Neuronal stem cell (in vitro differentiated cells): ENCODE measurements at regions not wholly inside any gene's neighbourhood (a gene's known extent, or its start where the extent isn't known, plus 50 kb on each side); places are given as distances from the start of the nearest gene placed in this dataset.

Experiments used
- DNase-seq: peaks from one replicate; pipeline ENCODE4 v3.0.0-alpha.2; 2013; ENCODE audit warnings: low spot score
- H2AFZ ChIP-seq: one replicate; pipeline ENCODE4 v1.6.1; 2013; ENCODE audit warnings: mild to moderate bottlenecking, low read length, inconsistent platforms
- H2AK5ac ChIP-seq: 2 replicates; pipeline ENCODE4 v1.6.1; 2013; ENCODE audit warnings: low read depth, mild to moderate bottlenecking, inconsistent platforms, low read length, moderate library complexity, mixed read lengths
- H2BK120ac ChIP-seq: 2 replicates; pipeline ENCODE4 v1.6.1; 2013; ENCODE audit warnings: low read depth, mild to moderate bottlenecking, inconsistent platforms, low read length, moderate library complexity, mixed read lengths
- H2BK12ac ChIP-seq: one replicate; pipeline ENCODE4 v1.6.1; 2013; ENCODE audit warnings: low read length, inconsistent platforms
- H2BK15ac ChIP-seq: 2 replicates; pipeline ENCODE4 v1.6.1; 2013; ENCODE audit warnings: mild to moderate bottlenecking, low read length, inconsistent platforms, mixed read lengths
- H2BK5ac ChIP-seq: one replicate; pipeline ENCODE4 v1.6.1; 2013; ENCODE audit warnings: inconsistent platforms, mild to moderate bottlenecking, low read length, moderate library complexity
- H3K14ac ChIP-seq: one replicate; pipeline ENCODE4 v1.6.1; 2013; ENCODE audit warnings: low read length, inconsistent platforms
- H3K18ac ChIP-seq: 2 replicates; pipeline ENCODE4 v1.6.1; 2013; ENCODE audit warnings: low read length, inconsistent platforms
- H3K23ac ChIP-seq: 2 replicates; pipeline ENCODE4 v1.6.1; 2013; ENCODE audit warnings: low read depth, mild to moderate bottlenecking, mixed read lengths, low read length, inconsistent platforms; ENCODE audit not compliant: poor library complexity
- H3K27ac ChIP-seq: replicated peaks from 3 replicates; pipeline ENCODE4 v1.5.1; 2013; ENCODE audit warnings: low read length, inconsistent platforms
- H3K27me3 ChIP-seq, 3 experiments: 2 replicates each; pipeline ENCODE4 v1.6.1; 2013; ENCODE audit warnings: low read length in 3 of 3, mild to moderate bottlenecking in 2 of 3, inconsistent platforms in 1 of 3, low read depth in 1 of 3, mixed read lengths in 1 of 3, moderate library complexity in 1 of 3; ENCODE audit not compliant: control insufficient read depth in 3 of 3, insufficient read depth in 3 of 3
- H3K36me3 ChIP-seq, 2 donors: replicated peaks in 1 of 2; 2 replicates each; pipeline ENCODE4 v1.6.1; 2013; ENCODE audit warnings: low read length in 2 of 2; ENCODE audit not compliant: control insufficient read depth in 2 of 2, insufficient read depth in 2 of 2
- H3K4ac ChIP-seq: 2 replicates; pipeline ENCODE4 v1.6.1; 2013; ENCODE audit warnings: inconsistent platforms, mild to moderate bottlenecking, low read length, moderate library complexity
- H3K4me1 ChIP-seq, 2 donors: 1 replicate in 1 of 2; 2 replicates in 1 of 2; pipeline ENCODE4 v1.6.1; 2013; ENCODE audit warnings: low read length in 2 of 2, low read depth in 1 of 2; ENCODE audit not compliant: control insufficient read depth in 2 of 2, insufficient read depth in 1 of 2
- H3K4me2 ChIP-seq: one replicate; pipeline ENCODE4 v1.6.1; 2013; ENCODE audit warnings: mild to moderate bottlenecking, low read length, inconsistent platforms; ENCODE audit not compliant: insufficient read depth, poor library complexity, severe bottlenecking
- H3K4me3 ChIP-seq, 2 donors: 2 replicates each; pipeline ENCODE4 v1.5.1; 2013; ENCODE audit warnings: low read length in 2 of 2, mild to moderate bottlenecking in 2 of 2, inconsistent platforms in 1 of 2, moderate library complexity in 1 of 2
- H3K79me1 ChIP-seq: one replicate; pipeline ENCODE4 v1.6.1; 2013; ENCODE audit warnings: low read depth, mild to moderate bottlenecking, inconsistent platforms, low read length, moderate library complexity
- H3K9ac ChIP-seq: one replicate; pipeline ENCODE4 v1.6.1; 2013; ENCODE audit warnings: mild to moderate bottlenecking, low read depth, low read length, inconsistent platforms; ENCODE audit not compliant: poor library complexity
- H3K9me3 ChIP-seq, 2 donors: replicated peaks in 1 of 2; 2 replicates each; pipeline versions ENCODE3 to v1.6.1; 2013; ENCODE audit warnings: low read length in 2 of 2, mild to moderate bottlenecking in 2 of 2, inconsistent platforms in 1 of 2, low read depth in 1 of 2, mixed read lengths in 1 of 2, moderate library complexity in 1 of 2; ENCODE audit not compliant: control insufficient read depth in 2 of 2, insufficient read depth in 1 of 2
- H4K8ac ChIP-seq: one replicate; pipeline ENCODE4 v1.6.1; 2013; ENCODE audit warnings: low read depth, mild to moderate bottlenecking, inconsistent platforms, low read length, moderate library complexity
- H4K91ac ChIP-seq: one replicate; pipeline ENCODE4 v1.6.1; 2013; ENCODE audit warnings: low read length, low read depth, mild to moderate bottlenecking, inconsistent platforms; ENCODE audit not compliant: poor library complexity
- WGBS, 2 donors: extraction: QIAGEN DNeasy Blood & Tissue Kit; methylation state at CpG; one replicate each; pipeline ENCODE4 v1.1.7; 2013; ENCODE audit warnings: missing lambda C conversion rate in 2 of 2, mixed read lengths in 1 of 2; ENCODE audit not compliant: insufficient read length in 2 of 2, insufficient replicate concordance in 1 of 2; ENCODE audit errors: extremely low coverage in 2 of 2; 5-methylcytosine and 5-hydroxymethylcytosine counted together

DNA sequence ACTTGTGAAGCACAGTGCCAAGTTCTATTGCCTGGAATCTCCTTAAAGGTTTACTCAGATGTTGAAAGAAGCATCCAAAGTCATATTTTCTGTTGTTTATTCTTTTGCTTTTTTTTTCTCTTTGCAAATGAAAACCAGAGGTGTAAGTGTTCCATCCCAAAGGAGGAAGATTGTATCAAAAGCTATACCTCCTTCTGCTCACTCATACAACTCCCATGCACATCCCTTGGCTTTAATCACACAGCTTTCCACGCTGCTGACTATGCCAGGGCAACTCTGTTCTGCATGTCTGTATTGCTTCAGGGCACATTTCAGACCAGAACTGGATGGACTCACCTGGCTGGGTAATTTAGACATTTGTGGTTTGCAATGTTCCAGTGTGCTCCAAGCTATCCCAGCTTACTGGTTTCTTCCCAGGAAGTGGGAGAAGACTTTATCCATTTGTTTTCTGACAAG, 399.6 kb upstream of the TBL1XR1 start:
- Histone ChIP-seq H2BK15ac (no peak overlapping the region), H3K79me1 (no peaks in the 10 kb centered on the region), H3K18ac (no peak overlapping the region), H3K4ac (no peak overlapping the region), H3K23ac (no peak overlapping the region), H3K27ac (no peak overlapping the region), H3K36me3 (no peaks in the 10 kb centered on the region), H2BK120ac (no peak overlapping the region), H3K9ac (no peak overlapping the region), H2AFZ (peak overlapping the region; percentile 57), H3K9me3 (no peaks in the 10 kb centered on the region), H4K8ac (no peak overlapping the region), H3K27me3 (no peaks in the 10 kb centered on the region), H4K91ac (no peak overlapping the region), H3K4me3 (no peak overlapping the region), H2BK5ac (no peak overlapping the region), H2BK12ac (no peak overlapping the region), H3K4me1 (peaks cover 2 to 19% of the 10 kb centered on the region in 2 donors), H3K4me2 (no peak overlapping the region), H2AK5ac (no peak overlapping the region), H3K14ac (no peak overlapping the region)
- WGBS, 2 donors, result no CpG with 5 or more reads among the region's 1 CpG
- DNase-seq, result no peak

DNA sequence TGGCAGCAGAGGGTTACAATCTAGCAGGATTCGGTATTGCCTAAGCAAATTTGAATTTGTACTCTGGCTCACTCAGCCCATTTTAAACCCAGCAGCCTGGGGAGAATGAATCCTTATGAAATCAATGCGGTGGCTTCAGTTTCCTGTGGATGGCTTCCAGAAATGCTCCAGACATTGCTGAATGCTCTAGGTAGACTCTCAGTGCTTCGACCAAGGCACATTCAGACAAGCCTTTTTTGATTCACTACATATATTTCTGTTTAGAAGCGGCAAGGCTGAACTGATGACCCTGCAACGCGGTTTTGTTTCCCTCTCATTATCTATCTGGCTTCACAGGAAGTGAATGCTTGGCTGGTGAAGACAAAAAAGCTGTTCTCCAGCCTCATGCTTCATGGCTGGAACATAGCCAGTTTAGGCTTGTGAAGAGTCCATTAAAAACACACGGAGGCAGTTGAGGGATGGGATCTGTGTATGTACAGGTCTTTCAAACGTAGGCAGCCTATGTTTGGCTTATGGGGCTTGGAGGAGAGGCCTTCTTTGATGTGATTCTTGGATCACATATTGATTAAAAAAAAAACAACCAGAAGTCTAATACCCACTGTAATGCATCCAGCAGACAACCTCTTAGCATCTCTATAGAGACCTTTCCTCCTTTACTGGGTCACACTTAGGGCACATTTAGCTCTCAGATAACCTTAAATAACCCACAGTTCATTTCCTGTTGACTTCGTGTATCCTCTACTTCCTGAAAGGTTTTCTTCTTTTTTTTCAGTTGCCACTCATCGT, 400.2 kb upstream of the TBL1XR1 start:
- H3K4me3 ChIP-seq, result no peak overlapping the region
- WGBS, 2 donors, result no CpG with 5 or more reads among the region's 10 CpGs
- DNase-seq, result no peak

DNA sequence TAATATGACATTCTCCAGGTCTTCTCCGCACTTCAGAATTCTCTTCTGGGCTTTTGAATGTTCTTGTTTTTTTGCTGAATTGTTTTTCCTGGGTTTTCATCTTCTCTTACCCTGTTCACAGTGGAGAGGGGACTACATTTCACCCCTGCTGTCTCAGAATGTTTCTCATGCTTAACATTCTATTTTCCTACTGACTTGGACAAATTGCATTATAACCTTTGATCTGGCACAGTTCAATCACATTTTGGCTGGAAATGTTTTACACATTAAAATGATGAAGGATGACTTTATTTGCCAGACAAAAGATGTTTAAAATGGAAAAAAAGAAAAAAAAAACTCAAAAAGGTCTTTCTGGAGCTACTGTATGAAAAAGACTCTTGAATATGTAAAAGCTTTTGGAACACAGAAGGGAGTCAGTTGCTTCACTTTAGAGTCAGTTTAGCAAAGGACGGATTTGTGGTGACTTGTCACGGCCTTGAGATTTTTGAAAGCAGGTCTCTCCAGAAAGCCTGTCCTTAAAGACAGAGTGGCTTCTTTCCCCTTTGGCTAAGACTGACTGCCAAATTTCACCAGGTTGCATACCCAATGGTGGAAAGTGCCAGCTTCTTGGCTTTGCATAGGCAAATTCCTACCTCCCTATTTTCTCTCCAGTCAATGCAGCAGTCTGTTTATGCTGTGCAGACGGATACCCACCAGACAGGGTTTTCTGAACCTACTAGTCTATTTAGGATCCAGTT, 401.0 kb upstream of the TBL1XR1 start:
- no CpG with 5 or more reads among the region's 4 CpGs for WGBS, 2 donors
- no peak overlapping the region for H4K91ac ChIP-seq
- H2AK5ac ChIP-seq, result no peak overlapping the region
- no peak overlapping the region for H3K18ac ChIP-seq
- H3K4me2 ChIP-seq, result no peak overlapping the region
- H3K4me1 ChIP-seq, result peaks cover 2 to 19% of the 10 kb centered on the region in 2 donors
- H3K27me3 ChIP-seq, result no peaks in the 10 kb centered on the region
- no peak overlapping the region for H3K14ac ChIP-seq
- H3K27ac ChIP-seq, result no peak overlapping the region
- H2BK5ac ChIP-seq, result no peak overlapping the region
- H2BK15ac ChIP-seq, result no peak overlapping the region
- no peak overlapping the region for H2BK12ac ChIP-seq
- no peaks in the 10 kb centered on the region for H3K79me1 ChIP-seq
- DNase-seq, result no peak
- H2AFZ ChIP-seq, result peak overlapping the region; percentile 57
- H3K9me3 ChIP-seq, result no peaks in the 10 kb centered on the region
- H3K36me3 ChIP-seq, result no peaks in the 10 kb centered on the region
- no peak overlapping the region for H4K8ac ChIP-seq
- no peak overlapping the region for H3K4me3 ChIP-seq
- H3K23ac ChIP-seq, result no peak overlapping the region
- H3K4ac ChIP-seq, result no peak overlapping the region
- H2BK120ac ChIP-seq, result no peak overlapping the region
- H3K9ac ChIP-seq, result no peak overlapping the region

More for the DNA sequence above, 400.2 kb upstream of the TBL1XR1 start:
- H4K91ac ChIP-seq, result no peak overlapping the region
- H3K9ac ChIP-seq, result no peak overlapping the region
- H3K4me2 ChIP-seq, result no peak overlapping the region
- no peak overlapping the region for H2AK5ac ChIP-seq
- H3K27me3 ChIP-seq, result no peaks in the 10 kb centered on the region
- H3K36me3 ChIP-seq, result no peaks in the 10 kb centered on the region
- no peaks in the 10 kb centered on the region for H3K79me1 ChIP-seq
- no peak overlapping the region for H4K8ac ChIP-seq
- no peak overlapping the region for H3K23ac ChIP-seq
- no peak overlapping the region for H3K14ac ChIP-seq
- H3K4ac ChIP-seq, result no peak overlapping the region
- H2BK5ac ChIP-seq, result no peak overlapping the region
- H2BK15ac ChIP-seq, result no peak overlapping the region
- no peak overlapping the region for H3K18ac ChIP-seq
- H3K4me1 ChIP-seq, result peaks cover 2 to 19% of the 10 kb centered on the region in 2 donors
- H3K9me3 ChIP-seq, result no peaks in the 10 kb centered on the region
- H2BK12ac ChIP-seq, result no peak overlapping the region
- no peak overlapping the region for H2BK120ac ChIP-seq
- no peak overlapping the region for H3K27ac ChIP-seq
- H2AFZ ChIP-seq, result peak overlapping the region; percentile 57

DNA sequence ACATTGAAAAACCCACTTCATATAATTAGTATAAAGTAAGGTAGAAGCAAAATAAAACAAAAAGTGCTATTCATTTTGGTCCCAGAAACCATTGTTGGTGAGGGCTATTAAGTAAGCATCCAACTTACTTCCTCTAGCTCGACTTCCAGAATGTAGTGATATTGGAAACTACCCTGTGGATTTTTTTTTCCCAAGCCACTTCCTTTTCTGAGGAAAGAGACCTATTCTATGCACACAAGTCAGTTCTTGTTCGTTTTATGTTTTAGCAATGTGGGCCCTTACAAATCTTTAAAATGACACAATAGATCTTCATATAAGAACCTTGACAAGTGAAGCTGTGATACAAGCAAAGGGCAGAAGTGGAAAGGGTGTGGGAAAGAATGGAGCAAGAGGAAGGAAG, 402.0 kb upstream of the TBL1XR1 start:
- Histone ChIP-seq H3K79me1 (no peaks in the 10 kb centered on the region), H3K4me3 (no peak overlapping the region), H2BK5ac (no peak overlapping the region), H2BK120ac (no peak overlapping the region), H2AFZ (no peak overlapping the region), H3K18ac (no peak overlapping the region), H3K27ac (no peak overlapping the region), H3K9ac (no peak overlapping the region), H4K91ac (no peak overlapping the region), H3K4ac (no peak overlapping the region), H3K23ac (no peak overlapping the region), H2BK15ac (no peak overlapping the region), H3K4me1 (peaks cover 2 to 19% of the 10 kb centered on the region in 2 donors), H3K36me3 (no peaks in the 10 kb centered on the region), H3K27me3 (no peaks in the 10 kb centered on the region), H2AK5ac (no peak overlapping the region), H2BK12ac (no peak overlapping the region), H3K14ac (no peak overlapping the region), H4K8ac (no peak overlapping the region), H3K4me2 (no peak overlapping the region), H3K9me3 (peaks cover 0 to 2% of the 10 kb centered on the region in 2 donors)
- WGBS, 2 donors, result no CpG with 5 or more reads among the region's 2 CpGs
- no peak for DNase-seq
